ENCODE measurements at regions not wholly inside any gene's neighbourhood (a gene's known extent, or its start where the extent isn't known, plus 50 kb on each side); places are given as distances from the start of the nearest gene placed in this dataset.

DNA sequence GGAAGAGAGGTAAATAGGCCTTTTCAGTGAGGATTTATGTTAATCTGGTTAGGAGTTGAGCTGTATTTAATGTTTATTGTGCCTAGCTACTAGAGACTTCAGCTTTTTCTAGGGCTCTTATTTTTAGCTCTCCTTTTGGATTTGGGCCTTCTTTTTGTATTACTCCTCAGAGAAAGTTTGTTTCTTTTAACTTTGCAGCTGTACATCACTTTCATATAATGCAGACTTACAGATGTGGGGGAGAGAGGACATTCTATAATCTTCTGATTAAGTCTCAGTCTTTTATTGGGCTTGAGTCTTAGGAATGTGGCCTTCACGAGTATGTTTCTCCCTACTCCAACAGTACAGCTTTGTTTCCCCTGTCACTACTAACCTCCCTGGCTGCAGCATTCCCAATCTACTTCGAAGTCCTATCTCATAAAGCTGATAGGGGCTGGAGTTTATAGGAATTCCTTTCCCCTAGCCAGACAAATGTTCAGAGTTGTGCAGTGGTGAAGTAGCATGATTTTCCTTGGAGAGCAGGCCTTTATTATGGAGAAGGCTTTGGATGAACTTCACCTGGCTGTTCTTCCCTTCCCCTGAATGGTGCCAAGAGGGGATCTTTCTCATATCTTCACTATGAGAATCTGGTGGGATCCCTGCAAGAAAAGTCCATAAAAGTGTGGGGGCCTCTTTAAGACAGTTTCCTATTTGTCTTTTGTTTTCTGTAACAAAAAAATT, 82.2 kb upstream of the CBLB start:
- peaks cover 6% of the 10 kb centered on the region for H3K4me1 Mint-ChIP-seq (ENCODE audit: low read depth, unreplicated experiment)
- H3K27me3 Mint-ChIP-seq (ENCODE audit: unreplicated experiment), result no peaks in the 10 kb centered on the region
- H3K36me3 Mint-ChIP-seq (ENCODE audit: unreplicated experiment), result no peaks in the 10 kb centered on the region
- no peaks in the 10 kb centered on the region for H3K9me3 Mint-ChIP-seq (ENCODE audit: unreplicated experiment)
- no peak overlapping the region for H3K27ac Mint-ChIP-seq (ENCODE audit: unreplicated experiment)
- no peak for DNase-seq
- TF ChIP-seq, protein P1, sequence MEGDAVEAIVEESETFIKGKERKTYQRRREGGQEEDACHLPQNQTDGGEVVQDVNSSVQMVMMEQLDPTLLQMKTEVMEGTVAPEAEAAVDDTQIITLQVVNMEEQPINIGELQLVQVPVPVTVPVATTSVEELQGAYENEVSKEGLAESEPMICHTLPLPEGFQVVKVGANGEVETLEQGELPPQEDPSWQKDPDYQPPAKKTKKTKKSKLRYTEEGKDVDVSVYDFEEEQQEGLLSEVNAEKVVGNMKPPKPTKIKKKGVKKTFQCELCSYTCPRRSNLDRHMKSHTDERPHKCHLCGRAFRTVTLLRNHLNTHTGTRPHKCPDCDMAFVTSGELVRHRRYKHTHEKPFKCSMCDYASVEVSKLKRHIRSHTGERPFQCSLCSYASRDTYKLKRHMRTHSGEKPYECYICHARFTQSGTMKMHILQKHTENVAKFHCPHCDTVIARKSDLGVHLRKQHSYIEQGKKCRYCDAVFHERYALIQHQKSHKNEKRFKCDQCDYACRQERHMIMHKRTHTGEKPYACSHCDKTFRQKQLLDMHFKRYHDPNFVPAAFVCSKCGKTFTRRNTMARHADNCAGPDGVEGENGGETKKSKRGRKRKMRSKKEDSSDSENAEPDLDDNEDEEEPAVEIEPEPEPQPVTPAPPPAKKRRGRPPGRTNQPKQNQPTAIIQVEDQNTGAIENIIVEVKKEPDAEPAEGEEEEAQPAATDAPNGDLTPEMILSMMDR (IDR thresholded peaks at IDR 0.05; ENCODE audit: partially characterized antibody, unreplicated experiment), result no peak
- no peak overlapping the region for H3K4me3 Mint-ChIP-seq (ENCODE audit: unreplicated experiment)

DNA sequence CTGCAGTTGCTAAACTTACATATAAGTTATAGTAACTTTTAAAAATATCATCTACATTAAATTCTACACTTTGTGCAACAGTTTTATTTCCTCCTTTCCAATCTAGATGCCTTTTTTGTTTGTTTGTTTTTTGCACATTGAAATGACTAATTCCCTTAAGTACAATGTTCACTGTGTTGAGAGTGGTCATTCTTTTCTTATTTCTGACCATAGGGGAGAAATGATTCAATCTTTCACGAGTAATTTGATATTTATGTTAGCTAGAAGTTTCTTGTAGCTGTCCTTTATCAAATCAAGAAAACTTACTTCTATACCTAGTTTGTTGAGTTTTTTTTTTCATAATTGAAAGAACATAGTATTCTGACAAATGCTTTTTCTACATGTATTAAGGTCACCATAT, 85.0 kb upstream of the CBLB start:
- TF ChIP-seq, protein P1 (IDR thresholded peaks at IDR 0.05; ENCODE audit: partially characterized antibody, unreplicated experiment), result no peak
- H3K36me3 Mint-ChIP-seq (ENCODE audit: unreplicated experiment), result no peaks in the 10 kb centered on the region
- no peak overlapping the region for H3K4me3 Mint-ChIP-seq (ENCODE audit: unreplicated experiment)
- peaks cover 15% of the 10 kb centered on the region for H3K4me1 Mint-ChIP-seq (ENCODE audit: low read depth, unreplicated experiment)
- H3K9me3 Mint-ChIP-seq (ENCODE audit: unreplicated experiment), result peaks cover 5% of the 10 kb centered on the region
- no peak overlapping the region for H3K27ac Mint-ChIP-seq (ENCODE audit: unreplicated experiment)
- DNase-seq, result no peak
- H3K27me3 Mint-ChIP-seq (ENCODE audit: unreplicated experiment), result peaks cover 5% of the 10 kb centered on the region

DNA sequence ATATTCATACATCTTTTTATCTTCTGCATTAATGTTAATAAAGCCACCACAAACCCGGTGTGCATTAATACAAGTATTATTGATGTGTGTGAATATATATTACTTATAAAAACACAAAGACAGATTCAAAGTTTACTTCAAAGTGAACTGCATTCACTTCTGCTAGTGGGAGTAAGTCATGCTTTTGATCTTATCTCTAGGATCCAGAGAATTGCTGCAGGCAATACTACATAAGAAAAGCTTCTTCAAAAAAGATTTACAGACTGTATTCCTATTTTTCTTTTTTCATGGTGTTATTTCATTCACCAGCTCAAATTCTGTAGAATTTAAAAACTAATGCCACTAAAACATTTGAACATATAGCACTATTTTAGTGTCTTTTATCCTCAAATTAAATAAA, 87.5 kb upstream of the CBLB start:
- no peaks in the 10 kb centered on the region for H3K36me3 Mint-ChIP-seq (ENCODE audit: unreplicated experiment)
- no peak for DNase-seq
- peaks cover 13% of the 10 kb centered on the region for H3K27me3 Mint-ChIP-seq (ENCODE audit: unreplicated experiment)
- H3K4me1 Mint-ChIP-seq (ENCODE audit: low read depth, unreplicated experiment), result peaks cover 31% of the 10 kb centered on the region
- H3K9me3 Mint-ChIP-seq (ENCODE audit: unreplicated experiment), result peaks cover 20% of the 10 kb centered on the region
- TF ChIP-seq, protein P1 (IDR thresholded peaks at IDR 0.05; ENCODE audit: partially characterized antibody, unreplicated experiment), result no peak
- no peak overlapping the region for H3K4me3 Mint-ChIP-seq (ENCODE audit: unreplicated experiment)
- H3K27ac Mint-ChIP-seq (ENCODE audit: unreplicated experiment), result no peak overlapping the region

DNA sequence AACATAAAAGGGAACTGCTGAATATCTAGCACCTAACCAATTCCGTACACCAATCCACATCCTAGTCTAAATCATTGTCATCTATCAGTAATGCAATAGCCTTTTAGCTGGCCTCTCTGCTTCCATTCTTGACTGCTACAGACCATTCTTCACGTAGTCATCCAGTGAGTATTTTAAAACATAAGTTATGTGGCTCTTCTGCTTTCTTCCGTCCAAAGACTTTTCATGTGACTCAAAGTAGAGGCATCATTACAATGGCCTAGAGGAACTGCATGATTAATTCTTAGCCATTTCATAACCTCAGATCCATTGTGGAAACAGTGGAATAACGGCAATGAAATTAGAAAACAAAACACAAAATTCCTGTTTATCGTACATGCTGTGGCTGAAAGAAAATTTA, 88.9 kb upstream of the CBLB start:
- Mint-ChIP-seq H3K9me3 (ENCODE audit: unreplicated experiment) (peaks cover 21% of the 10 kb centered on the region), H3K36me3 (ENCODE audit: unreplicated experiment) (no peaks in the 10 kb centered on the region), H3K27ac (ENCODE audit: unreplicated experiment) (no peak overlapping the region), H3K4me3 (ENCODE audit: unreplicated experiment) (no peak overlapping the region), H3K4me1 (ENCODE audit: low read depth, unreplicated experiment) (peaks cover 32% of the 10 kb centered on the region), H3K27me3 (ENCODE audit: unreplicated experiment) (peaks cover 15% of the 10 kb centered on the region)
- TF ChIP-seq, protein P1 (IDR thresholded peaks at IDR 0.05; ENCODE audit: partially characterized antibody, unreplicated experiment), result no peak
- no peak for DNase-seq

DNA sequence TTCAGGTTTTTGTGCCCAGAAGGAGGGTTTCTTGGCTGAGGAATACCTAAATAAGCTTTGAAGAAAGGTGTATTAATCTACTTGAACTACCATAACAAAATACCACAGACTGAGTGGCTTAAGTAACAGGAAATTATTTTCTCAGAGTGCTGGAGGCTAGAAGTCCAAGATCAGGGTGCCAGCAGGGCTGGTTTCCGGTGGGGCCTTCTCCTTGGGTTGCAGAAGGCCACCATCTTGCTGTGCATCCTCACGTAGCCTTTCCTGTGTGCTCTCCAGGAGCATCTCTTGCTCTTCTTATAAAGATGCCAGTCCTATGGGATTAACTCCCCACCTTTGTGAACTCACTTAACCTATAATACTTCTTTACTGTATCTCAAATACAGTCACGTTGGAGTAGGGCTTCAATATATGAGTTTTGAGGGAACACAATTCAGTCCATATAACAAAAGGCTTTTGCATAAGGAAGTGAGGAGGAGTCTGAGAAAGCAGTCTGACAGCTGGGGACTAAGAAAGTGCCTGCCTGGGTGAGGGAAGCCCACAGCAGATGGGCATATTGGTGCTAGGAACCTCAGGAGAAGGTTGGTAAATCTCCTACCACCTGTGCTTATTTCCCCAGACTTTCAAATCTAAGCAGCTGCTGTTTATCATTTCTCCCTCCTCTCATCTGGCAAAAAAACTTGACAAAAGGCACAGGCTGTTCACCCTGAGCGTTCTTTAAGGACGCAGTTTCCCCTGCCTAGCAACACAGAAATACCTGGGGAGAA, 89.6 kb upstream of the CBLB start:
- no peak overlapping the region for H3K4me3 Mint-ChIP-seq (ENCODE audit: unreplicated experiment)
- TF ChIP-seq, protein P1 (IDR thresholded peaks at IDR 0.05; ENCODE audit: partially characterized antibody, unreplicated experiment), result no peak
- H3K4me1 Mint-ChIP-seq (ENCODE audit: low read depth, unreplicated experiment), result peaks cover 32% of the 10 kb centered on the region
- no peaks in the 10 kb centered on the region for H3K36me3 Mint-ChIP-seq (ENCODE audit: unreplicated experiment)
- peaks cover 15% of the 10 kb centered on the region for H3K27me3 Mint-ChIP-seq (ENCODE audit: unreplicated experiment)
- peak overlapping the region; percentile 92 for H3K27ac Mint-ChIP-seq (ENCODE audit: unreplicated experiment)
- H3K9me3 Mint-ChIP-seq (ENCODE audit: unreplicated experiment), result peaks cover 21% of the 10 kb centered on the region
- no peak for DNase-seq

Measured in glutamatergic neuron (in vitro differentiated cells).